ENCODE measurements at regions not wholly inside any gene's neighbourhood (a gene's known extent, or its start where the extent isn't known, plus 50 kb on each side); places are given as distances from the start of the nearest gene placed in this dataset.

GRCh38 chr4:161182913-161183312 lies 980.9 kb downstream of the FSTL5 start:
- TF ChIP-seq MYC (IDR thresholded peaks at IDR 0.05; ENCODE audit: low read depth, low read length) (no peak), POLR2A (IDR thresholded peaks at IDR 0.05; ENCODE audit: low read depth, low read length) (no peak), GATA2 (IDR thresholded peaks at IDR 0.05; ENCODE audit: insufficient read depth, insufficient read length, low read depth, low read length) (no peak), EZH2 (IDR thresholded peaks at IDR 0.05; ENCODE audit: borderline replicate concordance, low read depth, low read length, severe bottlenecking) (no peak), POLR2AphosphoS5 (IDR thresholded peaks at IDR 0.05; ENCODE audit: insufficient read depth, low read depth, low read length) (no peak), MAX (IDR thresholded peaks at IDR 0.05; ENCODE audit: insufficient read depth, insufficient read length) (no peak), JUN (IDR thresholded peaks at IDR 0.05; ENCODE audit: borderline replicate concordance, insufficient read depth, insufficient read length, low read depth) (no peak)
- TF ChIP-seq, protein P1, sequence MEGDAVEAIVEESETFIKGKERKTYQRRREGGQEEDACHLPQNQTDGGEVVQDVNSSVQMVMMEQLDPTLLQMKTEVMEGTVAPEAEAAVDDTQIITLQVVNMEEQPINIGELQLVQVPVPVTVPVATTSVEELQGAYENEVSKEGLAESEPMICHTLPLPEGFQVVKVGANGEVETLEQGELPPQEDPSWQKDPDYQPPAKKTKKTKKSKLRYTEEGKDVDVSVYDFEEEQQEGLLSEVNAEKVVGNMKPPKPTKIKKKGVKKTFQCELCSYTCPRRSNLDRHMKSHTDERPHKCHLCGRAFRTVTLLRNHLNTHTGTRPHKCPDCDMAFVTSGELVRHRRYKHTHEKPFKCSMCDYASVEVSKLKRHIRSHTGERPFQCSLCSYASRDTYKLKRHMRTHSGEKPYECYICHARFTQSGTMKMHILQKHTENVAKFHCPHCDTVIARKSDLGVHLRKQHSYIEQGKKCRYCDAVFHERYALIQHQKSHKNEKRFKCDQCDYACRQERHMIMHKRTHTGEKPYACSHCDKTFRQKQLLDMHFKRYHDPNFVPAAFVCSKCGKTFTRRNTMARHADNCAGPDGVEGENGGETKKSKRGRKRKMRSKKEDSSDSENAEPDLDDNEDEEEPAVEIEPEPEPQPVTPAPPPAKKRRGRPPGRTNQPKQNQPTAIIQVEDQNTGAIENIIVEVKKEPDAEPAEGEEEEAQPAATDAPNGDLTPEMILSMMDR (IDR thresholded peaks at IDR 0.05; ENCODE audit: extremely low read depth in 1 of 2, insufficient read depth in 1 of 2, low read depth in 1 of 2, low read length in 2 of 2), result no peak

Data from endothelial cell of umbilical vein (primary cell).